Upper lobe of left lung (tissue), 6 donors: ENCODE measurements at regions not wholly inside any gene's neighbourhood (a gene's known extent, or its start where the extent isn't known, plus 50 kb on each side); places are given as distances from the start of the nearest gene placed in this dataset.
"Not testable (repeated sequence)": the region's sequence is repeated elsewhere in the genome, so short reads cannot be mapped to it uniquely, and the experiment has no call there.

Source experiments
- ATAC-seq, 2 donors: fragments of 200-7000 bp; cut with Tn5 transposase; one replicate each; pipeline ENCODE4 v1.9.1; 2022; ENCODE audit warnings: mild to moderate bottlenecking in 2 of 2, moderate library complexity in 2 of 2; ENCODE audit not compliant: low FRiP score in 2 of 2
- DNase-seq, 2 donors: peaks; one replicate each; pipeline ENCODE4 v3.0.0-alpha.2; 2019 to 2020
- H3K27ac ChIP-seq, 4 donors: fragments of 200-600 bp; sonication (generic); one replicate each; pipeline ENCODE4 v1.5.1; 2016 to 2019
- H3K27me3 ChIP-seq, 4 donors: fragments of 200-600 bp; sonication (generic); one replicate each; pipeline ENCODE4 v1.5.1; 2017 to 2019
- H3K36me3 ChIP-seq, 4 donors: fragments of 200-600 bp; sonication (generic); one replicate each; pipeline ENCODE4 v1.5.1; 2016 to 2019
- H3K4me1 ChIP-seq, 4 donors: fragments of 200-600 bp; sonication (generic); one replicate each; pipeline ENCODE4 v1.5.1; 2018 to 2019
- H3K4me3 ChIP-seq, 4 donors: fragments of 200-600 bp; sonication (generic); one replicate each; pipeline ENCODE4 v1.5.1; 2017 to 2019; ENCODE audit warnings: mild to moderate bottlenecking in 2 of 4, moderate library complexity in 1 of 4
- H3K9me3 ChIP-seq, 4 donors: fragments of 200-600 bp; sonication (generic); one replicate each; pipeline ENCODE4 v1.5.1; 2018 to 2019
- CTCF ChIP-seq, 6 experiments: fragments of 450-650 bp in 4 of 6; fragments of 200-600 bp in 2 of 6; sonication (generic) in 2 of 6; IDR thresholded peaks; one replicate each; pipeline ENCODE4 v1.5.1; 2016 to 2019; ENCODE audit warnings: antibody characterized with exemption in 6 of 6
- EP300 ChIP-seq, 4 donors: sonication (generic); formaldehyde crosslinking; IDR thresholded peaks; one replicate each; pipeline ENCODE4 v1.5.1; 2017; ENCODE audit warnings: antibody characterized with exemption in 4 of 4, control low read depth in 2 of 4
- POLR2A ChIP-seq, 4 donors: fragments of 450-650 bp; IDR thresholded peaks; one replicate each; pipeline ENCODE4 v1.5.1; 2016 to 2017; ENCODE audit warnings: antibody characterized with exemption in 4 of 4, mild to moderate bottlenecking in 2 of 4
- POLR2AphosphoS5 ChIP-seq, 2 donors: sonication (generic); formaldehyde crosslinking; IDR thresholded peaks; one replicate each; pipeline ENCODE4 v1.5.1; 2017; ENCODE audit warnings: antibody characterized with exemption in 2 of 2
- WGBS, 2 donors: methylation state at CpG; one replicate each; pipeline ENCODE4 v1.1.5; 2017 to 2018; 5-methylcytosine and 5-hydroxymethylcytosine counted together
- donor health status: DM: no; HTN: no; CAD: no; lungs with moderate emphysema.
- donor health status: DM: no; HTN: yes; CAD: no; lungs with severe emphysema.

GRCh38 chr4:171256223-171256622 lies 557.0 kb upstream of the GALNTL6 start:
- Histone ChIP-seq H3K4me1 (no peaks in the 10 kb centered on the region), H3K27ac (no peak overlapping the region), H3K27me3 (no peaks in the 10 kb centered on the region), H3K9me3 (no peaks in the 10 kb centered on the region), H3K4me3 (no peak overlapping the region), H3K36me3 (no peaks in the 10 kb centered on the region)
- DNase-seq (no peak), ATAC-seq (no peak)
- 87% methylated on average over 3 of the region's 3 CpGs for whole genome bisulfite sequencing, 2 donors
- no peak for TF ChIP-seq POLR2AphosphoS5 (IDR thresholded peaks at IDR 0.05)
- TF ChIP-seq EP300 (IDR thresholded peaks at IDR 0.05): no peak
- TF ChIP-seq CTCF (IDR thresholded peaks at IDR 0.05): no peak
- no peak for TF ChIP-seq POLR2A (IDR thresholded peaks at IDR 0.05)

- TF ChIP-seq CTCF (IDR thresholded peaks at IDR 0.05): no peak
- no peak for TF ChIP-seq POLR2AphosphoS5 (IDR thresholded peaks at IDR 0.05)
- no peak for TF ChIP-seq POLR2A (IDR thresholded peaks at IDR 0.05)
- TF ChIP-seq EP300 (IDR thresholded peaks at IDR 0.05): no peak
- H3K27me3 ChIP-seq: no peaks in the 10 kb centered on the region
- H3K4me1 ChIP-seq: no peaks in the 10 kb centered on the region
- no peak overlapping the region for H3K4me3 ChIP-seq
- DNase-seq: no peak
- no peaks in the 10 kb centered on the region for H3K36me3 ChIP-seq
- no peaks in the 10 kb centered on the region for H3K9me3 ChIP-seq
- no peak overlapping the region for H3K27ac ChIP-seq
- ATAC-seq: no peak
These were observed 566.3 kb upstream of the GALNTL6 start for GRCh38 chr4:171246948-171247347.

DNA sequence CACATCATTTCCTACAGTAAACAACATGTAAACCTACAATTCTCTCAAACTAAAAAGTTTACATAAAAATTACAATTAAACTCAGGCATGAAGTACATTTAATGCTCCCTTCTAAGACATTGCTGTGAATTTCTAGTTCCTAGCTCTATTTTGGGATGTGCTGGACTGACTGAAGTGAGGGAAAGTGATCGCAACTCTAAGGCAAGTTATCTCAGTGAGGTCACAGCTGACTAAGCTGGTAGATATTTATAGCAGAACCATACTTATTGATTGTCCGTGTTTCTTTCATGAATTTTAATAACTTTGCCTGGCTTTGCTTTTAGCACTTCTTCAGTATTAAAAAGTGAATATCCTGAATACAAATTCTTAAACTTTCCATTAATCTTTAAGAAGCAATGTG lies 570.4 kb upstream of the GALNTL6 start:
- H3K27me3 ChIP-seq: no peaks in the 10 kb centered on the region
- WGBS, 2 donors: 81 to 85% methylated on average over 2 of the region's 2 CpGs
- ATAC-seq: no peak

GRCh38 chr4:171239196-171239595 lies 574.0 kb upstream of the GALNTL6 start:
- Histone ChIP-seq H3K4me1 (no peaks in the 10 kb centered on the region), H3K27ac (no peak overlapping the region), H3K27me3 (no peaks in the 10 kb centered on the region), H3K4me3 (no peak overlapping the region), H3K9me3 (no peaks in the 10 kb centered on the region), H3K36me3 (no peaks in the 10 kb centered on the region)
- no peak for ATAC-seq
- TF ChIP-seq CTCF (IDR thresholded peaks at IDR 0.05): no peak
- no peak for TF ChIP-seq POLR2A (IDR thresholded peaks at IDR 0.05)
- TF ChIP-seq POLR2AphosphoS5 (IDR thresholded peaks at IDR 0.05): no peak
- no peak for TF ChIP-seq EP300 (IDR thresholded peaks at IDR 0.05)
- WGBS, 2 donors: 33 to 72% methylated on average over 1 of the region's 1 CpG
- DNase-seq: no peak

More for the DNA sequence above, 570.4 kb upstream of the GALNTL6 start:
- Histone ChIP-seq H3K4me3 (no peak overlapping the region), H3K9me3 (no peaks in the 10 kb centered on the region), H3K36me3 (no peaks in the 10 kb centered on the region), H3K4me1 (no peaks in the 10 kb centered on the region), H3K27ac (no peak overlapping the region)
- no peak for DNase-seq
- TF ChIP-seq POLR2AphosphoS5 (IDR thresholded peaks at IDR 0.05) (no peak), POLR2A (IDR thresholded peaks at IDR 0.05) (no peak), CTCF (IDR thresholded peaks at IDR 0.05) (no peak), EP300 (IDR thresholded peaks at IDR 0.05) (no peak)

GRCh38 chr4:171235521-171235920 lies 577.7 kb upstream of the GALNTL6 start:
- Histone ChIP-seq H3K27ac (no peak overlapping the region), H3K4me1 (no peaks in the 10 kb centered on the region), H3K36me3 (no peaks in the 10 kb centered on the region), H3K4me3 (no peak overlapping the region), H3K9me3 (no peaks in the 10 kb centered on the region), H3K27me3 (no peaks in the 10 kb centered on the region)
- no peak for TF ChIP-seq CTCF (IDR thresholded peaks at IDR 0.05)
- no peak for TF ChIP-seq EP300 (IDR thresholded peaks at IDR 0.05)
- no peak for TF ChIP-seq POLR2A (IDR thresholded peaks at IDR 0.05)
- no peak for TF ChIP-seq POLR2AphosphoS5 (IDR thresholded peaks at IDR 0.05)
- 55 to 61% methylated on average over 3 of the region's 3 CpGs for WGBS, 2 donors
- no peak for ATAC-seq
- DNase-seq: no peak

DNA sequence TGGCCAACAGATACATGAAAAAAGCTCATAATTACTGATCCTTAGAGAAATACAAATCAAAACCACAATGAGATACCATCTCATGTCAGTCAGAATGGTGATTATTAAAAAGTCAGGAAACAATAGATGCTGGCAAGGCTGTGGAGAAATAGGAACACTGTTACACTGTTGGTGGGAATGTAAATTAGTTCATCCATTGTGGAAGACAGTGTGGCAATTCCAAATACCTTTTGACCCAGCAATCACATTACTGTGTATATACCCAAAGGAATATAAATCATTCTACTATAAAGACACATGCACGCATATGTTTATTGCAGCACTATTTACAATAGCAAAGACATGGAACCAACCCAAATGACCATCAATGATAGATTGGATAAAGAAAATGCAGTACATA lies 583.9 kb upstream of the GALNTL6 start:
- H3K27ac ChIP-seq, H3K27me3 ChIP-seq, H3K4me3 ChIP-seq, H3K36me3 ChIP-seq, ATAC-seq, DNase-seq, H3K9me3 ChIP-seq, H3K4me1 ChIP-seq: not testable (repeated sequence)
- 58 to 85% methylated on average over 1 of the region's 1 CpG for WGBS, 2 donors
